Ovary (tissue), 7 donors: ENCODE measurements at regions not wholly inside any gene's neighbourhood (a gene's known extent, or its start where the extent isn't known, plus 50 kb on each side); places are given as distances from the start of the nearest gene placed in this dataset.

Experiments used
- DNase-seq, 5 donors: peaks; one replicate each; pipeline ENCODE4 v3.0.0-alpha.2; 2019 to 2020
- H3K27ac ChIP-seq, 2 donors: fragments of 200-600 bp; one replicate each; pipeline versions ENCODE4 v1.5.1 to v1.8.0; 2019 to 2022
- H3K27me3 ChIP-seq: fragments of 200-600 bp; one replicate; pipeline ENCODE4 v1.8.0; 2022
- H3K36me3 ChIP-seq: fragments of 200-600 bp; sonication (generic); one replicate; pipeline ENCODE4 v1.5.1; 2019
- H3K4me1 ChIP-seq: one replicate; pipeline ENCODE4 v1.8.1; 2013; ENCODE audit warnings: mild to moderate bottlenecking, moderate library complexity; ENCODE audit not compliant: insufficient read depth
- H3K4me3 ChIP-seq: fragments of 200-600 bp; sonication (generic); one replicate; pipeline ENCODE4 v1.5.1; 2017
- H3K9me3 ChIP-seq, 2 donors: fragments of 200-600 bp in 1 of 2; sonication (generic) in 1 of 2; one replicate each; pipeline versions ENCODE4 v1.5.1 to v1.8.1; 2013 to 2019; ENCODE audit warnings: mild to moderate bottlenecking in 1 of 2, moderate library complexity in 1 of 2
- CTCF ChIP-seq, 3 donors: fragments of 450-650 bp in 2 of 3; fragments of 200-600 bp in 1 of 3; IDR thresholded peaks; one replicate each; pipeline versions ENCODE4 v1.5.1 to v1.8.0; 2016 to 2022; ENCODE audit warnings: antibody characterized with exemption in 3 of 3, mild to moderate bottlenecking in 1 of 3
- EP300 ChIP-seq: sonication (generic); formaldehyde crosslinking; IDR thresholded peaks from one replicate; pipeline ENCODE4 v1.6.1; 2017; ENCODE audit warnings: antibody characterized with exemption
- POLR2A ChIP-seq: fragments of 450-650 bp; IDR thresholded peaks from one replicate; pipeline ENCODE4 v1.6.1; 2017; ENCODE audit warnings: antibody characterized with exemption, mild to moderate bottlenecking, moderate library complexity
- WGBS, 3 donors: extraction: QIAGEN DNeasy Blood & Tissue Kit in 1 of 3; methylation state at CpG; one replicate each; pipeline versions ENCODE4 v1.1.5 to v1.1.7; 2013 to 2017; 5-methylcytosine and 5-hydroxymethylcytosine counted together
- intact Hi-C, 4 donors: fragments of 100-400 bp; cut with DNase I; formaldehyde crosslinking; loops; one replicate each; pipeline versions ENCODE4 v1.11.0 to v1.15.1; 2022 to 2023
- donor health status: DM: no; HTN: no; CAD: no; lungs with moderate emphysema.
- donor health status: DM: no; HTN: no; CAD: no.
- donor health status: Bipolar disorder and iron deficiency.
- donor health status: DM: no; HTN: no; CAD: no.
- donor health status: DM: yes; HTN: yes; CAD: no.

- intact Hi-C loops: loop anchor here in 3 of 4 donors (5.0 to 10.0 kb wide), 3 partner anchors 525 to 532 kb away; no protein-coding TSS in a partner anchor
- WGBS, 3 donors: 15 to 35% (median 24%) methylated on average over 1 of the region's 1 CpG
- H3K4me3 ChIP-seq: no peak overlapping the region
- no peak for TF ChIP-seq EP300
- no peak for TF ChIP-seq POLR2A
- no peaks in the 10 kb centered on the region for H3K9me3 ChIP-seq
- H3K4me1 ChIP-seq: peaks cover 1% of the 10 kb centered on the region
- H3K27ac ChIP-seq: no peak overlapping the region
- no peaks in the 10 kb centered on the region for H3K36me3 ChIP-seq
- no peaks in the 10 kb centered on the region for H3K27me3 ChIP-seq
- DNase-seq: peak in 1 of 5 donors; percentile 13
These were observed 104.5 kb downstream of the ZMAT3 start for GRCh38 chr3:178967177-178967532.

GRCh38 chr3:178966299-178967176 is 105.1 kb downstream of the ZMAT3 start:
- no peaks in the 10 kb centered on the region for H3K27me3 ChIP-seq
- peaks cover 5% of the 10 kb centered on the region for H3K4me1 ChIP-seq
- H3K27ac ChIP-seq: no peak overlapping the region
- H3K9me3 ChIP-seq: no peaks in the 10 kb centered on the region
- intact Hi-C loops: loop anchor here in 3 of 4 donors (5.0 to 10.0 kb wide), 3 partner anchors 524 to 532 kb away; no protein-coding TSS in a partner anchor
- no peaks in the 10 kb centered on the region for H3K36me3 ChIP-seq
- TF ChIP-seq POLR2A (no peak), EP300 (no peak), CTCF (IDR thresholded peaks at IDR 0.05) (peak in 1 of 3 donors; percentile 38)
- DNase-seq: peak in 4 of 5 donors; percentile 11 to 61 (median 32)
- 3 to 10% (median 9%) methylated on average over 6 of the region's 6 CpGs for WGBS, 3 donors
- H3K4me3 ChIP-seq: no peak overlapping the region

GRCh38 chr3:178964551-178964950 is 107.1 kb downstream of the ZMAT3 start:
- no peaks in the 10 kb centered on the region for H3K27me3 ChIP-seq
- intact Hi-C loops: loop anchor here in 1 of 4 donors (10.0 kb wide), 1 partner anchor 530 kb away; no protein-coding TSS in a partner anchor
- H3K36me3 ChIP-seq: no peaks in the 10 kb centered on the region
- TF ChIP-seq EP300: no peak
- no peak for TF ChIP-seq CTCF (IDR thresholded peaks at IDR 0.05)
- TF ChIP-seq POLR2A: no peak
- 50 to 60% (median 59%) methylated on average over 4 of the region's 4 CpGs for WGBS, 3 donors
- no peak for DNase-seq
- no peak overlapping the region for H3K4me3 ChIP-seq
- peaks cover 8% of the 10 kb centered on the region for H3K4me1 ChIP-seq
- no peak overlapping the region for H3K27ac ChIP-seq
- no peaks in the 10 kb centered on the region for H3K9me3 ChIP-seq

GRCh38 chr3:178960918-178961317 is 110.7 kb downstream of the ZMAT3 start:
- DNase-seq: no peak
- Histone ChIP-seq H3K27me3 (no peaks in the 10 kb centered on the region), H3K27ac (no peak overlapping the region), H3K4me1 (peaks cover 7% of the 10 kb centered on the region), H3K4me3 (no peak overlapping the region), H3K36me3 (no peaks in the 10 kb centered on the region), H3K9me3 (no peaks in the 10 kb centered on the region)
- no peak for TF ChIP-seq POLR2A
- no peak for TF ChIP-seq CTCF (IDR thresholded peaks at IDR 0.05)
- TF ChIP-seq EP300: no peak
- intact Hi-C loops: loop anchor here in 1 of 4 donors (10.0 kb wide), 1 partner anchor 526 kb away; no protein-coding TSS in a partner anchor

GRCh38 chr3:178960181-178960580 is 111.4 kb downstream of the ZMAT3 start:
- WGBS, 3 donors: 29 to 36% (median 33%) methylated on average over 3 of the region's 3 CpGs
- no peak for DNase-seq
- Histone ChIP-seq H3K4me3 (no peak overlapping the region), H3K4me1 (peaks cover 7% of the 10 kb centered on the region), H3K27me3 (no peaks in the 10 kb centered on the region), H3K9me3 (no peaks in the 10 kb centered on the region), H3K36me3 (no peaks in the 10 kb centered on the region), H3K27ac (no peak overlapping the region)
- no peak for TF ChIP-seq EP300
- TF ChIP-seq POLR2A: no peak
- no peak for TF ChIP-seq CTCF (IDR thresholded peaks at IDR 0.05)
- intact Hi-C loops: loop anchor here in 1 of 4 donors (10.0 kb wide), 1 partner anchor 525 kb away; no protein-coding TSS in a partner anchor
